ENCODE measurements at regions not wholly inside any gene's neighbourhood (a gene's known extent, or its start where the extent isn't known, plus 50 kb on each side); places are given as distances from the start of the nearest gene placed in this dataset.

- DNase-seq (ENCODE audit: insufficient read length, low spot score), result no peak
- no peak for TF ChIP-seq POLR2A (IDR thresholded peaks at IDR 0.05; ENCODE audit: low read depth, low read length)
- no peak for FAIRE-seq
Measured at GRCh38 chr5:166365164-166365563, 1926.3 kb upstream of the WWC1 start.

- DNase-seq (ENCODE audit: insufficient read length, low spot score) (no peak), FAIRE-seq (no peak)
- TF ChIP-seq POLR2A (IDR thresholded peaks at IDR 0.05; ENCODE audit: low read depth, low read length), result no peak
Measured at GRCh38 chr5:166367391-166367790, 1924.1 kb upstream of the WWC1 start.

- no peak for FAIRE-seq
- TF ChIP-seq POLR2A (IDR thresholded peaks at IDR 0.05; ENCODE audit: low read depth, low read length), result no peak
- DNase-seq (ENCODE audit: insufficient read length, low spot score), result no peak
Measured at GRCh38 chr5:166369346-166369745, 1922.1 kb upstream of the WWC1 start.

GRCh38 chr5:166369807-166370206 lies 1921.6 kb upstream of the WWC1 start:
- FAIRE-seq (no peak), DNase-seq (ENCODE audit: insufficient read length, low spot score) (no peak)
- no peak for TF ChIP-seq POLR2A (IDR thresholded peaks at IDR 0.05; ENCODE audit: low read depth, low read length)

DNA sequence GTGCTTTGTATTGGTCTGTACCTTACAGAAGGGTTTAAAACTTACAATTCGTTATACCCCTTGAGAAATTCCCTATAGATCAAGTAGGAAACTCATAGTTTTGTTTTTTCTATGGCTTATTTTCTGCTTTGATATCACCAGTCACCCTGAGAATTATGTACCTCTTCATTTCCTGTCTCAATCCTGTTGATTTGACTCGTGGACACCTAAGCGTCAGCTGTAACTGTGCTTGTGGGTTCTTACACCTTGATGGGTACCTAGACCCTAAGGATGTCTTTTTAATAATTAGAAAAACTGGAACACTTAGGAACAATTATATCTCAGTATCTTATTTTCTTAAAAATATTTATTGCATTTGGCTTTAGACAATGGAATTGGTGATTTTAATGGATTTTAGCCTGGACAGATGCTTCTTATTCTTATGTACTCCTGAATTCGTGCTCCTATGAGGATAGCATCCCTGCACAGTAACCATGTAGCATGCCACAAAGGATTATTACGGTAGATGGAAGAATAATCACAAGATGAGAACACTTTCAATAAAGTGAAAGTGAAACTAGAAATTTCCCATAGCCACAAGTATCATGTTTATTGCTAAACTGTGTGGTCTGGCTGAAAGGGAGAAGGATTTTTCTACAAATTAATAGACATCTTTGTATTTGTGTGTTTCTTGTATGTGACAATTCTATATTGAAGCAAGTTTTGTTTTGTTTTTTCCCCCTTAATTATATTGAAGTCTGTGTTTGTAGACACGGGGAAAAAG lies 1920.3 kb upstream of the WWC1 start:
- DNase-seq (ENCODE audit: insufficient read length, low spot score) (no peak), FAIRE-seq (peak; percentile 50)
- no peak for TF ChIP-seq POLR2A (IDR thresholded peaks at IDR 0.05; ENCODE audit: low read depth, low read length)

DNA sequence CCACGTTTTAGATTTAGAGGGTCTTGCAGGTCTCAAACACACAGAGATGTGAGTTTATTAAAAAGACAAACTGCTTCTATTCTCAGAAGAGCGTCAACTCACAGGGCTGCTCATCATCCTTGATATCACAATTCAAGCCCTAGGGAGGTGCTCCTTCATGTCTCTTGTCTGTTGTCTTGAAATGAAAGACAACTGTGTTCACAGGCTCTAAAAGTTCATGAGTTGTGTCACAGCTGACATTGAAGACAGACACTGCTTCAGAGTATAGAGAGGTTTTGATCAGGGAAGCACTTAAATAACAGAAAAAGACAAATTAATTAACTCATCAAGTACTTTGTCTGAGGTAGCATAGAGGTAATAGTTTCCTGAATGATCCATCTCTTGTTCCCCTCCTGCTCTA lies 1917.6 kb upstream of the WWC1 start:
- FAIRE-seq (no peak), DNase-seq (ENCODE audit: insufficient read length, low spot score) (no peak)
- TF ChIP-seq POLR2A (IDR thresholded peaks at IDR 0.05; ENCODE audit: low read depth, low read length), result no peak

DNA sequence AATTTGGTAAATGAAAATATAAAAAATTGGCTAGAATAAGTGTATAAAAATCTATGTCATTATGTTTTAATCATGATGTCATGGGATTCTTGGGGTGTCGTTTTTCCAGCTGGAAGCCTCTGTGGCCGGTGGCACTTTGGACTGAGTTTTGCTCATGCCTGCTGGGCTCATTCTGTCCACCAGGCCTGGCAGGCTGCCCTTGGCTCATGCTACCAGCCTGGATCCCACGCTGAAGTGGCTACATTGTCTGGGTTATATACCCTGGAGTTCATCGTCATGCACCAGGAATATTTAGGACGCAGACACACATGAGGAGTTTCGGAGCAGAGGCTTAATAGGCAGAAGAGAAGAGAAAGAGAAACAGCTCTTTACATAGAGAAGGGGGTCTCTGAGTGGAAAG lies 1913.7 kb upstream of the WWC1 start:
- no peak for TF ChIP-seq POLR2A (IDR thresholded peaks at IDR 0.05; ENCODE audit: low read depth, low read length)
- FAIRE-seq (no peak), DNase-seq (ENCODE audit: insufficient read length, low spot score) (no peak)

DNA sequence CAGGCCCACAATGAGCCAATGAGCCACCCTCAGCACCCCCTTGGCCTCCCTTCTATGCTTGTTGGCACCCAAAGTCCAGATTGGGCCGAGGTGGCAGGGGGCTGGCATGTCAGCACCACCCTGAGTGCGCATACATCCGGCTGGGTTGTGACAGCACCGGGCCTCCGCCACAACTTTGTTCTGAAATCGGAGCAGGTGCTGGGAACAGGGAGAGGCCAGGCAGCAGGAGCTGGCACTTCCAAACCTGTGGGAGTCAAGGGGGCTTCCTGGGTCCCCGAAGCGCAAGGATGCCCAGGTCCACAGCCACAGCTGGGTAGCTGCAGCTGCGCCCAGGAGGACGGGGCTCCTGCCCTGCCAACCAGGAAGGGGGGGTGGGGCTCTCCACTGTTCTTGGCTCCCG lies 1911.9 kb upstream of the WWC1 start:
- DNase-seq (ENCODE audit: insufficient read length, low spot score), result no peak
- FAIRE-seq, result no peak
- no peak for TF ChIP-seq POLR2A (IDR thresholded peaks at IDR 0.05; ENCODE audit: low read depth, low read length)

DNA sequence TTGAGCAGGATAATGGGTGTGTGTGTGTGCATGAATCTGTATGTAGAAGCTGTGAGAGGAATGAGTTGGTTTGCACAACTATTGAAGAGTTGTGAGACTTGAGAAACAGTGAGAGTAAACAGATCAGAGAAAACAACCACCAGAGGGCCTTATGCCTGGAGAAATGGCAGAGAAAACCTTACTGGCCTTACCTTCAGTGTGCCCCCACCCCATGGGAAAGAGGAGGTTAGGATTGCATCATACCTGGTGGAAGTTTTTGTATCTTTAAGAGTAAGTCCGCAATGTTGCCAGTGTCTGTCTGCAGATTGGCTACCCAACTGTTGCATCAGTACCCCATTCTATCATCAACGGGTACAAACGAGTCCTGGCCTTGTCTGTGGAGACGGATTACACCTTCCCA lies 1909.4 kb upstream of the WWC1 start:
- FAIRE-seq, result no peak
- no peak for DNase-seq (ENCODE audit: insufficient read length, low spot score)
- TF ChIP-seq POLR2A (IDR thresholded peaks at IDR 0.05; ENCODE audit: low read depth, low read length), result no peak

GRCh38 chr5:166398131-166398530 lies 1893.3 kb upstream of the WWC1 start:
- DNase-seq (ENCODE audit: insufficient read length, low spot score), result no peak
- no peak for TF ChIP-seq POLR2A (IDR thresholded peaks at IDR 0.05; ENCODE audit: low read depth, low read length)
- FAIRE-seq, result no peak

DNA sequence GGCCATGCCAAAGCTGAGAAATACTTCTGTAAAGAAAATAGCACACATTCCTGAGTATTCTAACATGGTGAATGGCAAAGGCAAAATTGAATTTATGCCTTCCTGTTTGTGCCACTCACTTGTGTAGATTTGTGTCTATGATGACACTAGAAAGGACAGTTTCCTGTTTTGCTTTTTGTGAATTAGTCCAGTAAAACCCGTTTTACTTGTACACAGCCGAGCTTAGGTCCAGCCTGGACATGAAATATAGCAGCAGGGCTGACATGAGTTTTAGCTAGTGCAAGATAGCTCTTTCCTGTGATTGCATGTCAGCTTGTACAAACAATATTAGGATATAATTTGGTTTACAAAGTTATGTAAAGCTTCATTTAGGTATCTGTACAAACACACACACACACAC lies 1891.7 kb upstream of the WWC1 start:
- no peak for TF ChIP-seq POLR2A (IDR thresholded peaks at IDR 0.05; ENCODE audit: low read depth, low read length)
- no peak for DNase-seq (ENCODE audit: insufficient read length, low spot score)
- FAIRE-seq, result no peak

- TF ChIP-seq POLR2A (IDR thresholded peaks at IDR 0.05; ENCODE audit: low read depth, low read length), result no peak
- no peak for FAIRE-seq
- no peak for DNase-seq (ENCODE audit: insufficient read length, low spot score)
Measured at GRCh38 chr5:166401391-166401790, 1890.1 kb upstream of the WWC1 start.

- DNase-seq (ENCODE audit: insufficient read length, low spot score) (no peak), FAIRE-seq (no peak)
- TF ChIP-seq POLR2A (IDR thresholded peaks at IDR 0.05; ENCODE audit: low read depth, low read length), result no peak
Measured at GRCh38 chr5:166412191-166412590, 1879.3 kb upstream of the WWC1 start.

- no peak for TF ChIP-seq POLR2A (IDR thresholded peaks at IDR 0.05; ENCODE audit: low read depth, low read length)
- DNase-seq (ENCODE audit: insufficient read length, low spot score) (no peak), FAIRE-seq (no peak)
Measured at GRCh38 chr5:166427211-166427610, 1864.2 kb upstream of the WWC1 start.

DNA sequence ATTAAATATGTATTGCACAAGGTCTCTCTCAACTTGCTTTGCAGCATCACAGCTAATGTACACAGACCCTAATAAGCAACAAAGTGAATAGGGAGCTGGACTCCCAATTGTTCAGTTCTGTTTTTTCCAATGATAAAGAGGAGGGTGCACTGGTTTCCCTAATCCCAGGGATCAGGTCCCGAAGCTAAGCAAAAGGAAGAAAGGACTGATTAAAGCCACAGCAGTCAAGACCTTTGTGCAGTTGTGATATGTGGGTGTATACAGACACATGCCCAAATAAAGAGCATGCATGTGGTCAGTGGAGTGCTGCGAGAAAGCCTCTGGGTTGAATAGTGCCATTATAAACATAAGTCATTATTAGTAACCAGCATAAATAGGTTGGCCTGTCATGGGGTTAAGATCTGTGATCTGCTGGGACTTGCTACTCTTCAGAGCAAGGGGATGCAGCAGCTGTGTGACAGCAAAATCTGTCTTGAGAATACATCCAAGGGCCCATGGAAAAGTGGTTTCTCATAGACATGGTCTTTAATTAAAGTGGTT lies 1863.1 kb upstream of the WWC1 start:
- no peak for FAIRE-seq
- no peak for DNase-seq (ENCODE audit: insufficient read length, low spot score)
- no peak for TF ChIP-seq POLR2A (IDR thresholded peaks at IDR 0.05; ENCODE audit: low read depth, low read length)

Measured in H54 (cell line).